ENCODE measurements at regions not wholly inside any gene's neighbourhood (a gene's known extent, or its start where the extent isn't known, plus 50 kb on each side); places are given as distances from the start of the nearest gene placed in this dataset.

DNA sequence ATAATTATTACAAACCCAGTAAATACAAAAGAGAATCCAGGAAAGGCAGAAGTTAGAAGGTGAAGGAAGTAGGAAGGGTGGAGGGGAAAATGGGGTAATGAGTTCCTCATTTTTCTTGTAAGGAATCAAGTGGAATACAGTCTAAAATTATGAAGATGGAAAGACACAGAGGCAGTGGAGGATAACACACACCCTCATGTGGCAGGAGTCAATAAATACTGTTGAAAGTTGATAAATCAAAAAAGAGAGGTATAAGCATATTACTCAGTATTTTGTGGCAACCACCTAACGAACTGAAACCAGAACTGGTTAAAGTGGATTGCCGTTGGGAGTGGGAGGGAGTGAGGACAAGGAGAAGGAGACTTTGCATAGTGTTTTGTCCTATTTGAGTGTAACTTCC, 78.6 kb upstream of the SLC44A3 start:
- no peak overlapping the region for H3K4me3 ChIP-seq (replicated peaks; ENCODE audit: low read depth, low read length)
- DNase-seq (ENCODE audit: low read depth): no peak
- TF ChIP-seq, protein P1, sequence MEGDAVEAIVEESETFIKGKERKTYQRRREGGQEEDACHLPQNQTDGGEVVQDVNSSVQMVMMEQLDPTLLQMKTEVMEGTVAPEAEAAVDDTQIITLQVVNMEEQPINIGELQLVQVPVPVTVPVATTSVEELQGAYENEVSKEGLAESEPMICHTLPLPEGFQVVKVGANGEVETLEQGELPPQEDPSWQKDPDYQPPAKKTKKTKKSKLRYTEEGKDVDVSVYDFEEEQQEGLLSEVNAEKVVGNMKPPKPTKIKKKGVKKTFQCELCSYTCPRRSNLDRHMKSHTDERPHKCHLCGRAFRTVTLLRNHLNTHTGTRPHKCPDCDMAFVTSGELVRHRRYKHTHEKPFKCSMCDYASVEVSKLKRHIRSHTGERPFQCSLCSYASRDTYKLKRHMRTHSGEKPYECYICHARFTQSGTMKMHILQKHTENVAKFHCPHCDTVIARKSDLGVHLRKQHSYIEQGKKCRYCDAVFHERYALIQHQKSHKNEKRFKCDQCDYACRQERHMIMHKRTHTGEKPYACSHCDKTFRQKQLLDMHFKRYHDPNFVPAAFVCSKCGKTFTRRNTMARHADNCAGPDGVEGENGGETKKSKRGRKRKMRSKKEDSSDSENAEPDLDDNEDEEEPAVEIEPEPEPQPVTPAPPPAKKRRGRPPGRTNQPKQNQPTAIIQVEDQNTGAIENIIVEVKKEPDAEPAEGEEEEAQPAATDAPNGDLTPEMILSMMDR (IDR thresholded peaks at IDR 0.05; ENCODE audit: low read length, missing control alignments): no peak

DNA sequence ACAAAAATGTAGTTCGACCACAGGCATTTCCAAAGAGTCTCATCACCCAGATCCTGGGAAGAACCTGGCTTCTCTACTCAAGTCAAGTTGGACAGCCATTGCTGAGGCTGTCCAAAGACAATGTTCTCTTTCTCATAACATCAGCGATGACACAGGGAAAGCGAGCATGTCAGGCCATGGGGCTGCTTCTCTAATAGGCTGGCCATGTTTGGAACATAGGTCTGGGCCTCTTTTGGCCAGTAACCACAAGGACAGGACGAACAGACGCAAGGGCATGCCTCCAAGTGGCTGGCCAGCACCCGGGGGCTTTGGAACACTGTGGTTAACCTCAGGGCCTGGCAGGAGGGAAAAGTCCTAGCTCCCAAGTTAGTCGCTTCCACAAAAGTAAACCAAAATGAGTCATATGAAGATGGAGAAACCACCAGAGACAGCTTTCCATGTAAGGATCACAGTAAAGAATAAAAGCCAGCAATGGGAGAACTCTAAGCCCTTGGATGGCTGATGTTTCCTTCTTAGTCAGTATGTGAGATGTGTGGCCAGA, 80.6 kb upstream of the SLC44A3 start:
- TF ChIP-seq, protein P1 (IDR thresholded peaks at IDR 0.05; ENCODE audit: low read length, missing control alignments): no peak
- H3K4me3 ChIP-seq (replicated peaks; ENCODE audit: low read depth, low read length): no peak overlapping the region
- peak; percentile 89 for DNase-seq (ENCODE audit: low read depth)

DNA sequence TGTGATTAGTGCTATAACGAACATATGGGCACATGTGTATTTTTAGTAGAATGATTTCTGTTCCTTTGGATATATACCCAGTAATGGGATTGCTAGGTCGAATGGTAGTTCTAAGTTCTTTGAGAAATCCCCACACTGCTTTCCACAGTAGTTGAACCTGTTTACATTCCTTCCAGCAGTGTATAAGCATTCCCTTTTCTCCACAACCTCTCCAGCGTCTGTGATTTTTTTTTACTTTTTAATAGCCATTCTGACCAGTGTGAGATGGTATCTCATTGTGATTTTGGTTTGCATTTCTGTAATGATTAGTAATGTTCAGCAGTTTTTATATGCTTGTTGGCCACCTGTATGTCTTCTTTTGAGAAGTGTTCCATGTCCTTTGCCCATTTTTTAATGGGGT, 81.8 kb upstream of the SLC44A3 start:
- DNase-seq (ENCODE audit: low read depth): no peak
- TF ChIP-seq, protein P1 (IDR thresholded peaks at IDR 0.05; ENCODE audit: low read length, missing control alignments): no peak
- no peak overlapping the region for H3K4me3 ChIP-seq (replicated peaks; ENCODE audit: low read depth, low read length)

DNA sequence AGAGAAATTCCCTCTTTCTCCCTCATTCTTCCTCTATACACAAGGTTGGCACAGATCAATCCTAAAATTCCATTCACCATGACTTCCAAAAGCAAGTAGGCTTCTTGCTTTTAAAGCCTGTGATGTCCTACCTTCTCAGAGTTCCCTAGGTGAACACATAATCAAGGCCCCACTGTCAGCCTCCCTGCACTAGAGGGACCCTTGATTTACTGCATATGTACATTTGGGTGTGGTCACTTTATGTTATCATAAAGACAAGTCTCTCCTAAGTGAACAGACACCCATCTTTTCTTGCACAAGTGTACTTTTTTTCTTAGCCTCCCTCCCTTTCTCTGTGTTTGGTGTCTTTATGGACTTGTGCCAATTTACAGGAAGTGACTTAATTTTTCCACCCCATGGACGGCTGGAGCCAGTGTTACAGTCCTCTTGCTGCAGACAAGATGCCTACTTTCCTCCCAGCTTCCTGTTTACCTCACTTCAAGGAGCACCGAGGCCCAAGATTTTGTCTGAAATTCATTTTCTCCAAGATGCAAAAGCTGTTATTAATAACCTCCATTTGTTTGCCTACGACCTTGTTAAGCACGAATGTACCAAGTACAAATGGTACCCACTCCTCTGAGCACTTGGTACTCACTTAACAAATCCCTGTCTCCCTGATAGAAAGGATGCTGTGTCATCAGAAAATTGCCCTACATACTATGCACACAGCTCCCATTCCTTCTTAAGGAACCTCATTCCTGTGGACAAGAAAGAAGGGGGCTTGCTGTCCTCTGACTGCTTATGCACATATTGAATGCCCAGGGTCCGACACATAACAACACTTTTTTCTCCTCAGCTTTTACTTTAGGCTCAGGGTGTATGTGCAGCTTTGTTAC, 82.8 kb upstream of the SLC44A3 start:
- DNase-seq (ENCODE audit: low read depth): peak; percentile 89
- H3K4me3 ChIP-seq (replicated peaks; ENCODE audit: low read depth, low read length): no peak overlapping the region
- TF ChIP-seq, protein P1 (IDR thresholded peaks at IDR 0.05; ENCODE audit: low read length, missing control alignments): no peak

DNA sequence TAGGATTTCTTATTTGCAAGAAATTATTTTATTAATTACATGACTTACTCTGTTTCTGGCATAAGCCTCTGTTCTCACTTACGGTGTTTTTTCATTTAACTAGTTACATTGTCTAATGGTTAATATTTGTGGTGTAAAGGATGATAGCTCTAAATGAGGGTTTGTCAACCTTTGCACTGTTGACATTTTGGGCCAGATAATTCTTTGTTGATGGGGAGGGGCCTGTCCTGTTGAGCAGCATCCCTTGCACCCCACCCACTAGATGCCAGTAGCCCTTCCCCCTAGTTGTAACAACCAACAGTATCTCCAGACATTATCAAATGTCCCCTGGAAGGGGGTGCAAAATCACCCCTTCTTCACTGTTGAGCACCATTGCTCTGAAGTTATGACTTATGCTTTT, 83.6 kb upstream of the SLC44A3 start:
- TF ChIP-seq, protein P1 (IDR thresholded peaks at IDR 0.05; ENCODE audit: low read length, missing control alignments): no peak
- DNase-seq (ENCODE audit: low read depth): no peak
- no peak overlapping the region for H3K4me3 ChIP-seq (replicated peaks; ENCODE audit: low read depth, low read length)

DNA sequence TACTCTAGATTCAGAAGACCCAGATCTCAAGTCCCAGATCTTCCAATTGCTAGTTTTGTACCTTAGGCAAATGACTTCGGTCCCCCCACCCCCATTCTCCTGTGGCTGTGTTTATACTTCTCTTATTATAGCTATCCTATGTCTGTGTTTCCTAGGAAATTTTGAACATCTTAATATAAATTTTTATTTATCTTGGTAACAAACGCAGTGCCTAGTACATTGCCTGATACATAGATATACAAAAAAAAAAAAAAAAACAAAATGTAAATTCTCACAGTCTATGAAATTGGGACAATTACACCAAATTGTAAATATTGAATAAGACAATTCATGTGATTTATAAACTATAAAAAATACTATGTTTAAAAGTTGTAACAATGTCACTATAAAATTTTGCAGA, 84.1 kb upstream of the SLC44A3 start:
- H3K4me3 ChIP-seq (replicated peaks; ENCODE audit: low read depth, low read length): no peak overlapping the region
- DNase-seq (ENCODE audit: low read depth): no peak
- TF ChIP-seq, protein P1 (IDR thresholded peaks at IDR 0.05; ENCODE audit: low read length, missing control alignments): no peak

Data from fibroblast of pulmonary artery (primary cell).